ENCODE measurements at regions not wholly inside any gene's neighbourhood (a gene's known extent, or its start where the extent isn't known, plus 50 kb on each side); places are given as distances from the start of the nearest gene placed in this dataset.
"Not testable (repeated sequence)": the region's sequence is repeated elsewhere in the genome, so short reads cannot be mapped to it uniquely, and the experiment has no call there.

GRCh38 chr13:20311596-20311995 is 79.5 kb upstream of the GJB6 start:
- DNase-seq, result no peak

GRCh38 chr13:20311022-20311421 is 78.9 kb upstream of the GJB6 start:
- no peak for DNase-seq

GRCh38 chr13:20306039-20306438 is 73.9 kb upstream of the GJB6 start:
- no peak for DNase-seq

- no peak for DNase-seq
Measured at GRCh38 chr13:20305587-20305986, 73.5 kb upstream of the GJB6 start.

- DNase-seq, result not testable (repeated sequence)
Measured at GRCh38 chr13:20304061-20304460, 71.9 kb upstream of the GJB6 start.

- DNase-seq, result no peak
Measured at GRCh38 chr13:20303636-20304035, 71.5 kb upstream of the GJB6 start.

- DNase-seq, result peak; percentile 37
Measured at GRCh38 chr13:20301403-20302071, 69.4 kb upstream of the GJB6 start.

GRCh38 chr13:20301015-20301402 is 68.9 kb upstream of the GJB6 start:
- DNase-seq, result no peak

- DNase-seq, result no peak
Measured at GRCh38 chr13:20297181-20297580, 65.1 kb upstream of the GJB6 start.

- DNase-seq, result no peak
Measured at GRCh38 chr13:20295956-20296355, 63.8 kb upstream of the GJB6 start.

GRCh38 chr13:20294497-20294896 is 62.4 kb upstream of the GJB6 start:
- DNase-seq, result no peak

GRCh38 chr13:20292301-20292700 is 60.2 kb upstream of the GJB6 start:
- not testable (repeated sequence) for DNase-seq

GRCh38 chr13:20291675-20292074 is 59.6 kb upstream of the GJB6 start:
- DNase-seq, result no peak

- DNase-seq, result no peak
Measured at GRCh38 chr13:20291037-20291436, 58.9 kb upstream of the GJB6 start.

GRCh38 chr13:20288561-20288960 is 56.4 kb upstream of the GJB6 start:
- DNase-seq, result no peak

GRCh38 chr13:20287976-20288375 is 55.9 kb upstream of the GJB6 start:
- DNase-seq, result no peak

- DNase-seq, result no peak
Measured at GRCh38 chr13:20285530-20285929, 53.4 kb upstream of the GJB6 start.
